Endothelial cell of umbilical vein (primary cell): ENCODE measurements at regions not wholly inside any gene's neighbourhood (a gene's known extent, or its start where the extent isn't known, plus 50 kb on each side); places are given as distances from the start of the nearest gene placed in this dataset.

Source experiments
- BruUV-seq: library from RNA; stranded (reverse); fragments of 400-500 nt; replicated peaks from 2 replicates; lab custom pipeline; 2021; lab: Mats Ljungman, UMichigan
- CTCF ChIA-PET: fragments of 300-600, 350-600 bp; sonication (Branson Sonifier 250); formaldehyde crosslinking; loops from one replicate; lab custom pipeline; 2021; ENCODE audit warnings: antibody characterized with exemption, inconsistent platforms; lab: Charles Lee
- POLR2A ChIA-PET: fragments of 300-600, 350-600 bp; sonication (Branson Sonifier 250); formaldehyde crosslinking; loops from one replicate; lab custom pipeline; 2021; ENCODE audit warnings: antibody characterized with exemption, inconsistent platforms; lab: Charles Lee
- DNase-seq: peaks from one replicate; pipeline ENCODE4 v3.0.0-alpha.2; 2011; ENCODE audit warnings: low read depth, low spot score
- FAIRE-seq: peaks from 2 replicates; lab custom pipeline; 2011; peaks lifted over from hg19 to GRCh38; lab: Jason Lieb, UNC
- H2AFZ ChIP-seq: 2 replicates; pipeline ENCODE4 v1.6.0; 2012; ENCODE audit warnings: low read depth, low read length, control low read depth, inconsistent platforms
- H3K27ac ChIP-seq: 2 replicates; pipeline ENCODE4 v1.5.1; 2011; ENCODE audit warnings: low read depth, mild to moderate bottlenecking, control low read depth, low read length, moderate library complexity; ENCODE audit not compliant: insufficient read depth
- H3K27me3 ChIP-seq, 2 experiments: 2 replicates each; pipeline versions ENCODE4 v1.6.0 to v1.6.1; 2011; ENCODE audit warnings: low read length in 2 of 2, mixed read lengths in 1 of 2; ENCODE audit not compliant: control insufficient read depth in 2 of 2, insufficient read depth in 2 of 2
- H3K36me3 ChIP-seq, 2 experiments: 2 replicates in 1 of 2; 3 replicates in 1 of 2; pipeline ENCODE4 v1.5.1; 2011; ENCODE audit warnings: low read length in 2 of 2, mild to moderate bottlenecking in 1 of 2, moderate library complexity in 1 of 2; ENCODE audit not compliant: control insufficient read depth in 2 of 2, insufficient read depth in 2 of 2; ENCODE audit errors: extremely low read depth in 1 of 2
- H3K4me1 ChIP-seq: 3 replicates; pipeline ENCODE4 v1.5.1; 2011; ENCODE audit warnings: mild to moderate bottlenecking, low read length; ENCODE audit not compliant: control insufficient read depth, insufficient read depth; ENCODE audit errors: extremely low read depth
- H3K4me2 ChIP-seq: 2 replicates; pipeline ENCODE4 v1.6.1; 2011; ENCODE audit warnings: low read length, control low read depth, mixed read lengths; ENCODE audit not compliant: insufficient read depth
- H3K4me3 ChIP-seq, 3 experiments: fragments of 200-600 bp in 1 of 3; sonication (generic), shearing (Covaris generic) in 1 of 3; replicated peaks in 1 of 3; 2 replicates each; pipeline ENCODE4 v1.5.1; 2011 to 2016; ENCODE audit warnings: control low read depth in 3 of 3, low read length in 3 of 3, mild to moderate bottlenecking in 2 of 3, inconsistent platforms in 1 of 3, low read depth in 1 of 3, moderate library complexity in 1 of 3; ENCODE audit not compliant: insufficient read depth in 1 of 3
- H3K79me2 ChIP-seq: 2 replicates; pipeline ENCODE4 v1.6.0; 2012; ENCODE audit warnings: low read length, inconsistent platforms; ENCODE audit not compliant: control insufficient read depth, insufficient read depth
- H3K9ac ChIP-seq: replicated peaks from 2 replicates; pipeline ENCODE3; 2011; ENCODE audit warnings: low read length, control low read depth; ENCODE audit not compliant: insufficient read depth; ENCODE audit errors: extremely low read depth
- H3K9me1 ChIP-seq: replicated peaks from 3 replicates; pipeline ENCODE4 v1.6.0; 2011; ENCODE audit warnings: mild to moderate bottlenecking, low read length; ENCODE audit not compliant: control insufficient read depth, insufficient read depth; ENCODE audit errors: extremely low read depth
- H3K9me3 ChIP-seq: replicated peaks from 2 replicates; pipeline ENCODE4 v1.5.1; 2012; ENCODE audit warnings: low read length, inconsistent platforms; ENCODE audit not compliant: control insufficient read depth, insufficient read depth
- H4K20me1 ChIP-seq: replicated peaks from 2 replicates; pipeline ENCODE3; 2011; ENCODE audit warnings: mild to moderate bottlenecking, low read length; ENCODE audit not compliant: control insufficient read depth, insufficient read depth; ENCODE audit errors: extremely low read depth
- CTCF ChIP-seq, 2 donors: IDR thresholded peaks; 1 replicate in 1 of 2; 2 replicates in 1 of 2; pipeline ENCODE4 v1.5.1; 2011; ENCODE audit warnings: low read length in 2 of 2, mild to moderate bottlenecking in 2 of 2, moderate library complexity in 2 of 2, control low read depth in 1 of 2, inconsistent platforms in 1 of 2, low read depth in 1 of 2; ENCODE audit not compliant: insufficient read depth in 1 of 2; ENCODE audit errors: extremely low read depth in 1 of 2
- EZH2 ChIP-seq: IDR thresholded peaks from 2 replicates; pipeline ENCODE4 v1.6.1; 2012; ENCODE audit warnings: borderline replicate concordance, low read depth, mild to moderate bottlenecking, moderate library complexity, low read length, inconsistent platforms; ENCODE audit not compliant: severe bottlenecking
- FOS ChIP-seq: IDR thresholded peaks from 2 replicates; pipeline ENCODE4 v1.6.1; 2011; ENCODE audit warnings: mild to moderate bottlenecking, low read length, moderate library complexity, borderline replicate concordance; ENCODE audit not compliant: insufficient read depth
- GATA2 ChIP-seq: IDR thresholded peaks from 2 replicates; pipeline ENCODE4 v1.7.0; 2011; ENCODE audit warnings: low read depth, mild to moderate bottlenecking, moderate library complexity, mixed read lengths, low read length; ENCODE audit not compliant: insufficient read length, insufficient read depth
- JUN ChIP-seq: IDR thresholded peaks from 2 replicates; pipeline ENCODE4 v1.6.1; 2011; ENCODE audit warnings: borderline replicate concordance, low read depth; ENCODE audit not compliant: insufficient read length, insufficient read depth
- MYC ChIP-seq: IDR thresholded peaks from one replicate; pipeline ENCODE4 v1.6.1; 2011; ENCODE audit warnings: mild to moderate bottlenecking, low read depth, low read length
- POLR2A ChIP-seq: IDR thresholded peaks from 2 replicates; pipeline ENCODE4 v1.6.1; 2012; ENCODE audit warnings: low read depth, mild to moderate bottlenecking, control low read depth, low read length
- POLR2AphosphoS5 ChIP-seq: IDR thresholded peaks from 2 replicates; pipeline ENCODE4 v1.6.1; 2012; ENCODE audit warnings: low read depth, mild to moderate bottlenecking, control low read depth, low read length, moderate library complexity; ENCODE audit not compliant: insufficient read depth
- dilution Hi-C: fragments of 300-500 bp; cut with MboI; formaldehyde crosslinking; loops from one replicate; pipeline ENCODE4 v1.15.0; 2019; ENCODE audit warnings: low sequenced_read_pairs; ENCODE audit not compliant: extremely low pct_ligation_motif_present
- intact Hi-C: fragments of 100-400 bp; cut with micrococcal nuclease; formaldehyde crosslinking; loops from one replicate; pipeline ENCODE4 v1.10.0; 2022
- TF ChIP-seq, protein P1 (sequence below): IDR thresholded peaks from 2 replicates; pipeline ENCODE4 v1.6.1; 2011; ENCODE audit not compliant: insufficient read depth, insufficient read length

- ChIA-PET POLR2A (no interaction called here), CTCF (no interaction called here)
- Histone ChIP-seq H3K36me3 (no peaks in the 10 kb centered on the region), H3K9ac (no peak overlapping the region), H4K20me1 (no peaks in the 10 kb centered on the region), H2AFZ (no peak overlapping the region), H3K4me1 (no peaks in the 10 kb centered on the region), H3K27ac (no peak overlapping the region), H3K4me3 (no peak overlapping the region), H3K79me2 (no peaks in the 10 kb centered on the region), H3K9me1 (no peaks in the 10 kb centered on the region), H3K4me2 (no peak overlapping the region), H3K27me3 (no peaks in the 10 kb centered on the region), H3K9me3 (no peaks in the 10 kb centered on the region)
- dilution Hi-C loops (no loop called here), intact Hi-C loops (no loop called here)
- no peak for FAIRE-seq
- DNase-seq, result no peak
- TF ChIP-seq FOS (no peak), MYC (no peak), JUN (no peak), GATA2 (no peak), POLR2A (no peak), EZH2 (no peak), POLR2AphosphoS5 (no peak), CTCF (IDR thresholded peaks at IDR 0.05; ENCODE audit: extremely low read depth in 1 of 2, insufficient read depth in 1 of 2, low read depth in 1 of 2, low read length in 2 of 2) (no peak)
- TF ChIP-seq, protein P1, sequence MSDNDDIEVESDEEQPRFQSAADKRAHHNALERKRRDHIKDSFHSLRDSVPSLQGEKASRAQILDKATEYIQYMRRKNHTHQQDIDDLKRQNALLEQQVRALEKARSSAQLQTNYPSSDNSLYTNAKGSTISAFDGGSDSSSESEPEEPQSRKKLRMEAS, result no peak
- BruUV-seq, result no TSS peak
Observed at GRCh38 chrX:8967461-8967860, 66.5 kb downstream of the FAM9B start.
